GM21367 (cell line): ENCODE measurements at regions not wholly inside any gene's neighbourhood (a gene's known extent, or its start where the extent isn't known, plus 50 kb on each side); places are given as distances from the start of the nearest gene placed in this dataset.
"Not testable (repeated sequence)": the region's sequence is repeated elsewhere in the genome, so short reads cannot be mapped to it uniquely, and the experiment has no call there.

Experiments
- ATAC-seq: cut with Tn5 transposase; IDR thresholded peaks from one replicate; pipeline ENCODE4 v1.9.1; 2021; ENCODE audit not compliant: unreplicated experiment

- no peak for ATAC-seq
Measured at GRCh38 chr2:175832866-175833265, 169.2 kb downstream of the LNPK start.

DNA sequence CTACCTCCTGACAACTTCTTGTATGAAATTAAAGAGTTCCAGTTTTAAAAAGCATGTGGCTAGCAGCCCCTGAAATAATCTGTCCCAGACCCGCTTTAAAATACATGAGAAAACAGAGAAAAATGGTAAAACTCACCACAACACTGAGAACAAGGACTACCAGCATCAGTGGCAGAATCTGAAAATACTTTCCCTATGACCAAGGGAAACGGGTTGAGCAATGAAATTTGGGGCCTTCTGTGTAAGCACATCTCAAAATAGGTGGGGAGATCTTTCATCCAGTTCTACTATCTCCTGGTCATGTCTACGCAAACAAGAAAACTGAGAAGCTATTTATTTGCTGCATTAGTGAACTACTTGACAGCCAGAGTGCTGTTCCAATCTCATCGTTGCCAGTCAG, 172.3 kb downstream of the LNPK start:
- ATAC-seq: no peak

GRCh38 chr2:175827856-175828255, 174.2 kb downstream of the LNPK start:
- ATAC-seq: no peak

GRCh38 chr2:175824243-175824642, 177.8 kb downstream of the LNPK start:
- no peak for ATAC-seq

DNA sequence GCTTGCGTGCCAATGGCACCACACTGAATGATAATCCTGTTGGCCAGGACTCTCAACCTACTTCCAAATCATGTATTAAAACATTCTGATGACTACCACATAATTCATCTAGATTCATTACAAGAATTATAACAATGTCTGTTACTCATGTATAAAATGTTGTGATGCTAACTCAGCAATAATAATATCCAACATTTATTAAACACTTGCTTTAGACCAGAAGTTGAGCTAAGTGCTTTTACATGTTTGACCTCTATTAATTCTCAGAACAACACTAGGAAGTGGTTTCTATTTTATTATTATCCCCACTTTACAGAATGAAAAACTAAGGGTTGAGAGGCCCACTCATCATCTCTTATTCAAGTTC, 178.4 kb downstream of the LNPK start:
- ATAC-seq: no peak

GRCh38 chr2:175823002-175823706, 178.9 kb downstream of the LNPK start:
- no peak for ATAC-seq

- no peak for ATAC-seq
Measured at GRCh38 chr2:175817221-175817620, 184.8 kb downstream of the LNPK start.

DNA sequence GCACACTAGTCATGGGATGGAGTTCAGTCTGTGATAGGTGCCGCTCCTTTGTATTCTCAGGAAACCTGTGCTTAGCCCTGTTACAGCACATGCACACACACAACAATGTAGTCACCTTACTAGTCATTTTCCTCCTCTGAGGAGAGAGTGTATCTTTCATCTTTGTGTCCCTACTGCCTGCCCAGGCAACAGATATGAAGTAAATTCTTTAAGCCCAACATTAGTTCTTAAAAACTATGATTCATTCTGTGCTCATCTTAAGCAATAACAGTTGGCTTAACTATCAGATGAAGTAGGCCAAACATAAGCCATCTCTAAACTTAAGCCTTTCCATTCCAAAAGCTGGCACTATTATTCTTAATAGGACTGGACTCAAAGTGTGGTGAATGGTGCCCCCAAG, 186.5 kb downstream of the LNPK start:
- ATAC-seq: no peak

GRCh38 chr2:175811971-175812370, 190.1 kb downstream of the LNPK start:
- no peak for ATAC-seq

GRCh38 chr2:175808858-175809257, 193.2 kb downstream of the LNPK start:
- ATAC-seq: no peak

DNA sequence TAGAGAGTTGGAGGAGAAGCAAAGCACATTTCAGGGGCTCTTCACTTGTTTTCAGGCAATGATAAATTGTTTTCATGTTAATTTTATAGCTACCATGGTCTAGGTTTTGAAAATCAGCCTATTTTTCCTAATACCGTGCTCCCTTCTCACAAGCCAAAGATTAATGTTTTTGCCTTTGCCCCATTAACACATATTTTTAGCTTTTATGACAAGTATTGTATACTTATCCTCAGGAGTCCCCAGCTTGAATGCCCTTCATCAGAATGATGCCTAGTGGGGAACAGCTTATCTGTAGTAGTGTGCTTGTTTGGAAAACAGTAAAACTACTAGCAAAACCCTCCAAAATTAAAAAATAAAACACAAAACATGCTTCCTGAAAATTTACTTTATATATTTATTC, 194.0 kb downstream of the LNPK start:
- no peak for ATAC-seq

DNA sequence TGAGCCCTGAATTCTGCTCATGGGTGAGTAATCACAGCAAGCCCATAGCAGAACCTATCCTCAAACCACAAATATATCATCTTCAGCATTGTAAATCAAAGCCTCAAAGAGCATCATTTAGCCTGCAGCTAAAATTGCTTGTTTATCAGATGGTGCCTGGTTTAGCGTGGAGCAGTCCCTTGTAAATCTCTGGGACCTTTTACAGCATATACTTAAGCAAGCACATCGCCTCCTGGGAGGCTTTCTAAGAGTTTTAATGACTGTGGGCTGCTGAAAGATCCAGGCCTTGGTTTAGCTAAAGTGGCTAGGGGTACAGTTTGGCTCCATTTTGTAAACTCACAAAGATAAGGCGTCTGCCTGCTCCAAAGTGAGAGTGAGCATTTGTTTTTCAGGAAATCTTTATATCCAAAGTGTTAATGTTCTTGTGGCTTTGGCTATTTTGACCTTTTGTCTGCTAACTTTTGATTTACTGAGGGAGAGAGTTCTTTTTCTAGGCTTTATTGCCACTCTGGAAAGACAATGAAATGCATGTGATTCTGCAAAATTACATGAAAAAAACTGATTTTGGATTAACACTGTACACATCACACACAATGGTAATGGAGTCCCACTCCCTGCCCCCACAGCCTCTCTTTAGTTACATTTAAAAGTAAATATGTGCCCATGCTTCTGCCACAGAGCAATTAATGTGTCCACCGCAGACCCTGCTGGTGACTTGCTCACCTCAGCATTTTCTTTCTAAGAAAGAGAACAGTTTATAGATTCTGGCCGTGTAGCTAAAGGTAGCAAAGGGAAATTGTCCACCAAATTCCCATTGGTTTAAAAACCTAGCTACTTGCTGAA, 194.8 kb downstream of the LNPK start:
- no peak for ATAC-seq

DNA sequence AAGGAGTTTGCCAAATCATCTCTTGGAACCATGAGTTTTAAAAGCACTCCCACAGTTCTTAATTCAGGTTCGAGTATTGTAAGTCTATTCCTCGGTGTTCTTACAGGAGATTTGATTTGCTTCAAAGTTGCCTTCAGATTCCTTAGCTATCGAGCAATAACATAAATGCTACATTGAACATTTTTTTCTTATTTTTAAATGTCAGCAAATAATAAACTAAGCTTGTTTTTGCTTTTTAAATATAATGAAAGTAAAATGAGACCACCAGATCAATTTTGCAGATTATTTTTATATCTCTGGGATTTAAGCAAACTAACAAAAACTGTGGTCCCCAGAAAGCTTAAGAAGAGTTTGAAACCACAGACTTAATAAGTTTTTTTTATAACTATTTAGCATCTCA, 195.5 kb downstream of the LNPK start:
- no peak for ATAC-seq

DNA sequence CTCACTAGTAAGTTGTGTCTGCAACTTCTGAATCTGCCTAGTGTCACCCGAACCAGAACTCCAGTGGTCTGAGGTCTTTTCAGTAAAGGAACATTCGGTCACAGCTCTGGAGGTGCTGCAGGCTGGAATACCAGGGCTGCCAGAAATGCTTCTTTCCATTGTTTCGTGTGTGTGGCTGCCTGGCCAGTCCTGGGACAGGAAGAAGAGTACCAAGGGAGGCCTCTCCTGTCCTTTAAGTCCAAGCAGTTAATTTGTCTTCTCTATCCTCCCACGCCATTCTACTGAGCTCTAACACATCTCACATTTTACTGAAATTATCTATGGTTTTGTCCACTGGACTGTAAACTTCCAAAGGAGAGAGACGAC, 196.0 kb downstream of the LNPK start:
- no peak for ATAC-seq

GRCh38 chr2:175805442-175806124, 196.5 kb downstream of the LNPK start:
- no peak for ATAC-seq

DNA sequence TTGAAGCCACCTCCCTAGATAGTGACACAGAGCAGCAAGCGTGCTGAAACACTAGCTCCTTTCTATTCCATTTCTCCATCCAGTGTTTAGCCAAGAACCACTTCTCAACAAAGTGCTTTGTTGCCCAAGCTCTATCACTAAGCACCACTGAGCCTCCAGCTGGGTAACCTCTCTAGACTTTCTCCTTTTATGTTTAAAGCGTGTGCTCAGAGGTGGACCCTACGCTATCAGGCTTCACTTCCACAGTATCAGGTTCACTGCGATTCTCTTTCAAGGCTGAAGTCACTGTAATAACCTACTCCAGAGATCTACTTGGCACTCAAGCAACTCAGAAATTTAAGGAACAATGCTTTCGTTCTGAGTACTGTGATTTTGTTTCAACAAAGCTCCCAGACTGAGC, 197.9 kb downstream of the LNPK start:
- no peak for ATAC-seq

DNA sequence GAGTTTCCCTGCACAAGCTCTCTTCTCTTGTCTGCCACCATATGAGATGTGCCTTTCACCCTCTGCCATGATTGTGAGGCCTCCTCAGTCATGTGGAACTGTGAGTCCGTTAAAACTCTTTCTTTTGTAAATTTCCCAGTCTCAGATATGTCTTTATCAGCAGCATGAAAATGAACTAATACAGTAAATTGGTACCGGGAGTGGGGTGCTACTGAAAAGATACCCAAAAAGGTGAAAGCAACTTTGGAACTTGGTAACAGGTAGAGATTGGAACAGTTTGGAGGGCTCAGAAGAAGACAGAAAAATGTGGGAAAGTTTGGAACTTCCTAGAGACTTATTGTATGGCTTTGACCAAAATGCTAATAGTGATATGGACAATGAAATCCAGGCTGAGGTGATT, 205.6 kb downstream of the LNPK start:
- ATAC-seq: not testable (repeated sequence)

DNA sequence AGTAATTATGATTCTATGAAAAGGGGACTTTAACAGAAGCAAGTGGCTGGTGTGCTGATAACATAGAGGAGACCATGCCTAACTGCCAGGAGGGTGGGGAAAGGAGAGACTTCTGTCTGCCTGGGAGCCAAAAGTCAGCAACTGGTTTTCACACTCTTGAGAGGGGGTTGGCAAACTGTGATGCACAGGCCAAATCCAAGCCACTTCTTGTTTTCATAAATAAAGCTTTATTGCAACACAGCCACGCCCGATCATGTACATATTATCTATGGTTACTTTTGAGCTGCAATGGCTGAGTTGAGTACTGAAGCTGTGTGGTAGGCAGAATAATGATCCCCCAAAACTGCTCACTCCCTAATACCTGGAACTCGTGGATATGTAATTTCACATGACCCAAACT, 208.4 kb downstream of the LNPK start:
- no peak for ATAC-seq

DNA sequence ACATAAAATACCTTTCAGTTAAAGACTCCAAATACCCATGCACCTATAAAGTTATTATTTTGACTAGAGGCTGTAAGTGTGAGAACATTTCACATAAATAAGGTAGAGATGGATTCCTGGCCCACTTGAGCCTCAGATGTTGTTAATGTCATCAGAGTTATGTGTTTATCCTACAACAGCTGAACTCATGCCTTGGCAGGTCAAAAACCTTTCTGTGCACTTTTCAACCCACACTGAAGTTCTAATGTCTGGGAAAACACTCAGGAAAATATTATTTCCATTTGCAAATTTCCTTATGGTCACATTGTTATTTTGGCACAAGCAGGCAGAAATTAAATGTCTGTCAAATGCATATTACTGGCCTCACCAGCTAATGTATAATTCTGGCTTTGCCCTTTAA, 209.2 kb downstream of the LNPK start:
- no peak for ATAC-seq

GRCh38 chr2:175792199-175792598, 209.9 kb downstream of the LNPK start:
- no peak for ATAC-seq

- ATAC-seq: no peak
Measured at GRCh38 chr2:175786471-175787124, 215.5 kb downstream of the LNPK start.

GRCh38 chr2:175777337-175777736, 224.7 kb downstream of the LNPK start:
- not testable (repeated sequence) for ATAC-seq
